Caco-2 (cell line): ENCODE measurements at regions not wholly inside any gene's neighbourhood (a gene's known extent, or its start where the extent isn't known, plus 50 kb on each side); places are given as distances from the start of the nearest gene placed in this dataset.

Experiments used
- BruUV-seq: library from RNA; stranded (reverse); fragments of 400-500 nt; replicated peaks from 2 replicates; lab custom pipeline; 2021; lab: Mats Ljungman, UMichigan
- CTCF ChIA-PET: fragments of 300-600 bp; sonication (Branson Sonifier 250); formaldehyde crosslinking; loops from one replicate; lab custom pipeline; 2022; ENCODE audit warnings: antibody characterized with exemption; lab: Charles Lee
- POLR2A ChIA-PET: fragments of 300-600 bp; sonication (Branson Sonifier 250); formaldehyde crosslinking; loops from one replicate; lab custom pipeline; 2022; ENCODE audit warnings: antibody characterized with exemption; lab: Charles Lee
- DNase-seq, 2 experiments: peaks; one replicate each; pipeline versions ENCODE4 v3.0.0 to v3.0.0-alpha.2; 2020 to 2022
- H3K27me3 ChIP-seq: replicated peaks from 2 replicates; pipeline ENCODE4 v1.6.0; 2011; ENCODE audit warnings: low read length; ENCODE audit not compliant: control insufficient read depth, insufficient read depth
- H3K36me3 ChIP-seq: 2 replicates; pipeline ENCODE4 v1.5.1; 2011; ENCODE audit warnings: low read length; ENCODE audit not compliant: control insufficient read depth, insufficient read depth
- H3K4me1 ChIP-seq: fragments of 250-450 bp; sonication (Bioruptor Pico); 2 replicates; pipeline ENCODE4 v1.5.1; 2020; ENCODE audit warnings: mild to moderate bottlenecking
- H3K4me3 ChIP-seq: 2 replicates; pipeline ENCODE4 v1.5.1; 2011; ENCODE audit warnings: low read depth, mild to moderate bottlenecking, control low read depth, low read length
- H3K9me3 ChIP-seq: fragments of 250-450 bp; sonication (Bioruptor Pico); 2 replicates; pipeline ENCODE4 v1.5.1; 2020; ENCODE audit warnings: mild to moderate bottlenecking, moderate library complexity
- H3K27ac Mint-ChIP-seq: one replicate; pipeline ENCODE4 v1.8.0; 2022; ENCODE audit warnings: mixed read lengths; ENCODE audit not compliant: unreplicated experiment
- H3K27me3 Mint-ChIP-seq: one replicate; pipeline ENCODE4 v1.8.0; 2022; ENCODE audit warnings: mixed read lengths; ENCODE audit not compliant: insufficient read depth, unreplicated experiment
- H3K36me3 Mint-ChIP-seq: one replicate; pipeline ENCODE4 v1.8.0; 2022; ENCODE audit warnings: mild to moderate bottlenecking, mixed read lengths; ENCODE audit not compliant: insufficient read depth, unreplicated experiment
- H3K4me1 Mint-ChIP-seq: one replicate; pipeline ENCODE4 v1.8.0; 2022; ENCODE audit warnings: low read depth, mixed read lengths; ENCODE audit not compliant: unreplicated experiment
- H3K4me3 Mint-ChIP-seq: one replicate; pipeline ENCODE4 v1.8.0; 2022; ENCODE audit warnings: mild to moderate bottlenecking, moderate library complexity, mixed read lengths; ENCODE audit not compliant: unreplicated experiment
- H3K9me3 Mint-ChIP-seq: one replicate; pipeline ENCODE4 v1.8.0; 2022; ENCODE audit warnings: mixed read lengths; ENCODE audit not compliant: unreplicated experiment
- intact Hi-C: fragments of 100-400 bp; cut with micrococcal nuclease; formaldehyde crosslinking; loops from one replicate; pipeline ENCODE4 v1.10.0; 2022; ENCODE audit not compliant: unreplicated experiment
- TF ChIP-seq, protein P1 (sequence below), 2 experiments: fragments of 200-600 bp in 1 of 2; IDR thresholded peaks; 1 replicate in 1 of 2; 2 replicates in 1 of 2; pipeline versions ENCODE4 v1.5.1 to v1.8.0; 2011 to 2022; ENCODE audit warnings: antibody characterized with exemption in 1 of 2, control low read depth in 1 of 2, inconsistent platforms in 1 of 2, low read depth in 1 of 2, low read length in 1 of 2, mild to moderate bottlenecking in 1 of 2, moderate library complexity in 1 of 2; ENCODE audit not compliant: insufficient read depth in 1 of 2, severe bottlenecking in 1 of 2, unreplicated experiment in 1 of 2

- ChIA-PET CTCF (no interaction called here), POLR2A (no interaction called here)
- intact Hi-C loops: no loop called here
- Histone ChIP-seq H3K36me3 (no peaks in the 10 kb centered on the region), H3K4me1 (no peaks in the 10 kb centered on the region), H3K9me3 (no peaks in the 10 kb centered on the region), H3K4me3 (no peak overlapping the region), H3K27me3 (no peaks in the 10 kb centered on the region)
- H3K27me3 Mint-ChIP-seq: no peaks in the 10 kb centered on the region
- DNase-seq: no peak
- H3K4me1 Mint-ChIP-seq: no peaks in the 10 kb centered on the region
- no peaks in the 10 kb centered on the region for H3K9me3 Mint-ChIP-seq
- TF ChIP-seq, protein P1, sequence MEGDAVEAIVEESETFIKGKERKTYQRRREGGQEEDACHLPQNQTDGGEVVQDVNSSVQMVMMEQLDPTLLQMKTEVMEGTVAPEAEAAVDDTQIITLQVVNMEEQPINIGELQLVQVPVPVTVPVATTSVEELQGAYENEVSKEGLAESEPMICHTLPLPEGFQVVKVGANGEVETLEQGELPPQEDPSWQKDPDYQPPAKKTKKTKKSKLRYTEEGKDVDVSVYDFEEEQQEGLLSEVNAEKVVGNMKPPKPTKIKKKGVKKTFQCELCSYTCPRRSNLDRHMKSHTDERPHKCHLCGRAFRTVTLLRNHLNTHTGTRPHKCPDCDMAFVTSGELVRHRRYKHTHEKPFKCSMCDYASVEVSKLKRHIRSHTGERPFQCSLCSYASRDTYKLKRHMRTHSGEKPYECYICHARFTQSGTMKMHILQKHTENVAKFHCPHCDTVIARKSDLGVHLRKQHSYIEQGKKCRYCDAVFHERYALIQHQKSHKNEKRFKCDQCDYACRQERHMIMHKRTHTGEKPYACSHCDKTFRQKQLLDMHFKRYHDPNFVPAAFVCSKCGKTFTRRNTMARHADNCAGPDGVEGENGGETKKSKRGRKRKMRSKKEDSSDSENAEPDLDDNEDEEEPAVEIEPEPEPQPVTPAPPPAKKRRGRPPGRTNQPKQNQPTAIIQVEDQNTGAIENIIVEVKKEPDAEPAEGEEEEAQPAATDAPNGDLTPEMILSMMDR (IDR thresholded peaks at IDR 0.05; ENCODE audit: insufficient read depth in 1 of 2, low read depth in 1 of 2, low read length in 1 of 2, severe bottlenecking in 1 of 2, unreplicated experiment in 1 of 2): no peak
- H3K27ac Mint-ChIP-seq: no peak overlapping the region
- no peak overlapping the region for H3K4me3 Mint-ChIP-seq
- no peaks in the 10 kb centered on the region for H3K36me3 Mint-ChIP-seq
- no TSS peak for BruUV-seq
These were observed 667.4 kb downstream of the ROBO2 start for GRCh38 chr3:77707281-77707680.

GRCh38 chr3:77709155-77709554 is 669.3 kb downstream of the ROBO2 start:
- CTCF ChIA-PET: no interaction called here
- no peaks in the 10 kb centered on the region for H3K9me3 ChIP-seq
- no peaks in the 10 kb centered on the region for H3K4me1 Mint-ChIP-seq
- H3K4me3 ChIP-seq: no peak overlapping the region
- no peak overlapping the region for H3K4me3 Mint-ChIP-seq
- no peak for DNase-seq
- H3K27me3 ChIP-seq: no peaks in the 10 kb centered on the region
- H3K9me3 Mint-ChIP-seq: no peaks in the 10 kb centered on the region
- no TSS peak for BruUV-seq
- H3K4me1 ChIP-seq: no peaks in the 10 kb centered on the region
- TF ChIP-seq, protein P1 (IDR thresholded peaks at IDR 0.05; ENCODE audit: insufficient read depth in 1 of 2, low read depth in 1 of 2, low read length in 1 of 2, severe bottlenecking in 1 of 2, unreplicated experiment in 1 of 2): no peak
- no peak overlapping the region for H3K27ac Mint-ChIP-seq
- no peaks in the 10 kb centered on the region for H3K27me3 Mint-ChIP-seq
- intact Hi-C loops: no loop called here
- no peaks in the 10 kb centered on the region for H3K36me3 ChIP-seq
- POLR2A ChIA-PET: no interaction called here
- H3K36me3 Mint-ChIP-seq: no peaks in the 10 kb centered on the region

- no peaks in the 10 kb centered on the region for H3K36me3 Mint-ChIP-seq
- no peaks in the 10 kb centered on the region for H3K27me3 ChIP-seq
- no peak overlapping the region for H3K27ac Mint-ChIP-seq
- no TSS peak for BruUV-seq
- no peaks in the 10 kb centered on the region for H3K36me3 ChIP-seq
- H3K27me3 Mint-ChIP-seq: no peaks in the 10 kb centered on the region
- TF ChIP-seq, protein P1 (IDR thresholded peaks at IDR 0.05; ENCODE audit: insufficient read depth in 1 of 2, low read depth in 1 of 2, low read length in 1 of 2, severe bottlenecking in 1 of 2, unreplicated experiment in 1 of 2): no peak
- no peaks in the 10 kb centered on the region for H3K9me3 ChIP-seq
- no peaks in the 10 kb centered on the region for H3K4me1 ChIP-seq
- intact Hi-C loops: no loop called here
- ChIA-PET POLR2A (no interaction called here), CTCF (no interaction called here)
- no peaks in the 10 kb centered on the region for H3K9me3 Mint-ChIP-seq
- no peaks in the 10 kb centered on the region for H3K4me1 Mint-ChIP-seq
- DNase-seq: no peak
- no peak overlapping the region for H3K4me3 ChIP-seq
- no peak overlapping the region for H3K4me3 Mint-ChIP-seq
These were observed 678.4 kb downstream of the ROBO2 start for GRCh38 chr3:77718311-77718710.
